Skin of body (tissue), 1 donor: ENCODE measurements at regions not wholly inside any gene's neighbourhood (a gene's known extent, or its start where the extent isn't known, plus 50 kb on each side); places are given as distances from the start of the nearest gene placed in this dataset.

Experiments used
- DNase-seq: peaks from one replicate; lab custom pipeline; 2025; lab: John Stamatoyannopoulos, UW

DNA sequence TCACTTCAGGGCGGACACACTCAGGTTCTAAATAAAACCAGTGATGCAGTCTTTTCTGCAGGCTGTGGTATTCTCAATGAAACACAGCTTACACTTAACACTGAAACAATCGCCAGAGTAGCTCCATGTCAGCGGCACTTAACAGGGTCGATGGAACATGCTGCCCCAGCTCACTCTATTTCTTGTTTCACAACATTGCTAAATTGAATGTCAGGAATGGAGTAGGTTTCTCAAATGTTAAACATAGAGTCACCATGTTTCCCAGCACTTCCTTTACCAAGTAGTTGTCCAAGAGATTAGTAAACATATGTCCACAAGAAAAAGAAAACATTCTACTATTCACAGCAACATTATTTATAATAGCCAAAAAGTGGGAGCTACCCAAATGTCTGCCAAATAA, 306.9 kb downstream of the SLITRK6 start:
- no peak for DNase-seq

DNA sequence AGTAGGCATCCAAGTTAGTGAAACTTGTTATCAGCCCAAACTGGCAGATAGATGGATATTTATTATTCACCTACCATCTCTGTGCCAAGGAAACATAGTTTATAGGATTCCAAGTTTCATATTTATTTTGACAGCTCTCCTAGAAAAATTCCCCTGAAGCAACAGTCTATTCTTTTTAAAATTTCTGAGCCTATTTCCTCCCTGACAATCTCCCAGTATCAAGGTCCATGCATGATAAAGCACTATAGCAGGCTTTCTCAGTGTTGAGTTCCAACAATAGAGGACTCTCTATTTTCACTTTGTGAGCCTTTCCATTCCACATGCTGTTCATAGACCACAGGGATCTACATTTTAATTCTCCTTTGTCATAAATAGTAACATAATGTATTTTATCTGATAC, 312.6 kb downstream of the SLITRK6 start:
- DNase-seq: no peak

DNA sequence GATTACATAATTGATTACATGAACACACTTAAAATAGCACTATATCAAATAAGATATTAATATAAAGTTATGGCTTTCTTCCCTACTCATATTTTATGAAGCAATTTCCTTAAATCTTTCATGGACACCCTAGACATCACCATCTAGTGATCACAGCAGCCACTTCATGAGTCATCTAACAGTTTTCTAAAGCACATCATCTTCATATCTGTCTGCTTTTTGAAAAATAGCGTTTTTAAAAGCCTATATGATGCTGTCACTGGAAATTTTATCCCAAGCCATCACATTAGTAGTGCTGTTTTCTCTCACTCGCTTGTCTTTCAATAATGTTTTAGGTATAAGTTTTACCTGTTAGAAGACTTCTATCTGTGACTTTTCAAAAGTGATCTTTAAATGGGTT, 326.1 kb downstream of the SLITRK6 start:
- no peak for DNase-seq

DNA sequence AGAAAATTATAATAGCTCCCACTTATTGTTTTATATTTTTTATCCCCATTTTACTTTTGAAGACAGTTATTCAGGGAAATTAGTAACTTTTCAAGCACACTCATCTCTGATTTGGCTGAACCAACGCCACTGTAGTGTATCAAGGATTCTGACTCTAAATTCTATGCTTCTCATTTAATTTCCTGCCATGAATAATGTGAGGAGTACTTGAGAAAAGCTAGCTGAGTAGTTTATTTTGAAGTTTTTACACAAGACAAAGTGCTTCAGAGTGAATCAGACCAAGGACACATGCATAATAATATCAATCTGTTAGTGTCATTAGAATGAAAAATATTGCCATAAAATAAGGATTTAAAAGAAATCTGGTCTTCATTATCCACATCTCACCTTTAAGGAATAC, 329.9 kb downstream of the SLITRK6 start:
- DNase-seq: no peak

DNA sequence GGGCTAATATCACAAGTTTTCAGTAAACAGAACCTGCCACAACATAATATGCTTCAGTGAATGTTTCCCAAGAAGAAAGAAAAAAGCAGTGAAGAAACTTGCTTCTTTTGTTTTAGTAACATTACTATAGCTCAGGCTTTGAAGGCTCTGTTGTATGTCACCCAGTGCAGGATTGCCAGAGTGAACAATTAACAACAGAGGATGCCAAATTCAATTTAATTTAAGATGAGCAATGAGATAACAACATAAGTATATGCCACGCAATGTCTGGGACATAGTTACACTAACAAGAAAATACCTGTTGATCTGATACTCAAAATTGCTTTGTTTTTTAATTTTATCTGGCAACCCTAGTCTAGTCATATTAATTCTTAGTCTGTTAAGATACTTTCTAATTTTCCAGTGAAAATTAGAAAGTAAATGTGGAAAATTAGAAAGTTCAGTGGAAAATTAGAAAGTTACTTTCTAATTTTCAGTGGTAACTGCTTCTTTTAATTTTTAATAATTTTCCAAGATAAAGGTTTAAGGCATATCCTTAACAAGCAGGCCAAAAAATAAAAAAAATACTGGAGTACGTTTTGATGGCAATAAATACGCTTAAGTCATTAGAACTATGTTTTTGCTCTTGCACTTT, 336.3 kb downstream of the SLITRK6 start:
- no peak for DNase-seq

DNA sequence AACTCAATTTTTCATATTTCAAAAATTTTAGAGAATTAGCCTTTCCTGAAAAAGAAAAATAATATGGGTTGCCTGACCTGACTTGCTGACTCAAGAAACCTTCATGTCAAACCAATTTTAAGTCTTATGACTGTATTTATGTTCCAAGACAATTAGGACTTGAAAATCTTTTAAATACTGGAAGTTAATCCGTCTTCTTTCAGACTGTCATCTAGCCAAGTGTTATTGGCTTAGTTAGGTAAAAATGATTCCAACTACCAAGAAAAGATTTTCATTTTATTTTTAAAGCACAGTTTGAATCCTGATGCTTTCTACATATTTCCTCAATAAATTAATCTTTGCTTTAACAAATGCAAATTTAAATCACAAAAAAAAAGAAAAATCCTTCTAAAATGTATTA, 337.6 kb downstream of the SLITRK6 start:
- DNase-seq: no peak

DNA sequence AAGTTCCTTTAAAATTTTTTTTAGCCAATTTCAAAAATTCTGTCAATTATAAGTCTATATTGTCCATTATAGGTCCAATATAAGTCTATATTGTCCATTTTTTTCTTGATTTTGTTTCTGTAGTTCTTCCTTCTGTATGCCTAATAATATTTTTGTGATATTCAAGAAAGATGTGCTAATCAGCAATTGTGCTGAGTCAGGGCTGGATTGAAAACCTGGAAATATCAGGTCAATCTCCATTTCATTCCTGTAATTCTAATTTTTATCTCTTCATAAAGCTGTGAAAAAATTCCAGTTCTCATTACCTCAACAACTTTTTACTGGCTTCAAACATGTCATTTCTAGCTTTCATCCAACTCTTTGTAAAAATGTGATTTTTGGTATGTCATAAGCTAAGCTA, 353.7 kb downstream of the SLITRK6 start:
- no peak for DNase-seq

DNA sequence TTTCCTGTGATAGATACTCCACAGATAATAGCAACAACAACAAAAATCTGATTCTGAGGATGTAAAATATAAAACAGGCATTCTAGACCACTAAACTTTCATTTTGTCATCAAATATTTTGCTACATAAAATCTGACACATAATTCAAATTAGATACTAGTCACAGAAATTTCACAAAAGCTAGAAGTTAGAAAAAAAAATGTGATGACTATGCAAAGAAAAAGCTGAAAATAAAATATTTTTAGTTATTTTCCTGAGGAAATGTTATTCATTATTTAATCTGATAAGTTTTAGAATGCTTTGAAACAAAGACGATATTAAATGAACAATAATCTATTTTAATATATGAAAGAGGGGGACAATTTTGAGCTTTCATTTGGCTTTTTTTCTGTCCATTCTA, 357.2 kb downstream of the SLITRK6 start:
- no peak for DNase-seq

DNA sequence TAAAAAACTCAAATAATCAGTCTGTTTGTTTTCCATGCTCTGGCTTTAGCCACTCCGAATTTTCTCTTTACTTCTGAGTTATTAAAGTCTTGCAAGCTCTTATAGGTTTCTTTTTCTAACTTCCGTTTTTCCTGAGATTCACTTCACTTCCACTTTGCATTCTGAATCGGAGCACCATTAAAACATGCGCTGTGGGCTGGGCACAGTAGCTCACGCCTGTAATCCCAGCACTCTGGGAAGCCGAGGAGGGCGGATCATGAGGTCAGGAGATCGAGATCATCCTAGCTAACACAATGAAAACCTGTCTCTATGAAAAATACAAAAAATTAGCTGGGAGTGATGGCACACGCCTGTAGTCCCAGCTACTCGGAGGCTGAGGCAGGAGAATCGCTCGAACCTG, 357.9 kb downstream of the SLITRK6 start:
- no peak for DNase-seq

DNA sequence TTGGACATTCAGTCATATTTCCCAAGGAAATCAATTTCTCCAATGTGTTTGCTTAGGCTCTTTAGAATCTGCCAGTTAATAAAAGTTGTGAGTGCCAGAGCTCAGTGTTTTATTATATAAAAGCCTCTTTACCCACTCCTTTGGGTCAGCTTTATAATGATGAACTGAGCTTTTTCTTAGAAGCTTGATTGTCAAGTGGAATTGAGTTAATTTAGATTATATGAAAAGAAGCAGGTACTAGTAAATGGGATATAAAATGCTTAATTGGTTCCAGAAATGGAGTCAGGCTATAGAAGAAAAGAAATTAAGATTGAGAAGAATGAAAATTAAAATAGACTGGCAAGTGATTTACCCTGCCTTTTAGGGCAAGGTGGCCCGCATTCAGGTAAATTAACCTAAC, 363.2 kb downstream of the SLITRK6 start:
- DNase-seq: no peak

DNA sequence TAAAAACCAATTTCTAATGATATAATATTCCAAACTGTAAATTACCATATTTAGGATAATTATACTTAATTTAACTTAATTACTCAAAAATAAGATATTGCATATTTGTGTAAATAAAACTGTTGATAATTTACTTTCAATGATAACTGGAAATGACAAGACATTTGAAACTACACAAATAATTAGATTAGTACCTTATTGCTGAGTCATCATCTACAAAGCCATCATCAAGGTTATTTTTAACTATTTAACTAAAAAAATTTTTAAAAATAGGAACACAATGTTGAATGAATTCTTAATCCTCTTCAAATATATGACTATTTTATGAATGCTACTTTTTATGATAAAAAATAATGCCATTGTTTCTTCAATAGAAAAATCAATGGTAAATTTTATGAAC, 364.3 kb downstream of the SLITRK6 start:
- no peak for DNase-seq

DNA sequence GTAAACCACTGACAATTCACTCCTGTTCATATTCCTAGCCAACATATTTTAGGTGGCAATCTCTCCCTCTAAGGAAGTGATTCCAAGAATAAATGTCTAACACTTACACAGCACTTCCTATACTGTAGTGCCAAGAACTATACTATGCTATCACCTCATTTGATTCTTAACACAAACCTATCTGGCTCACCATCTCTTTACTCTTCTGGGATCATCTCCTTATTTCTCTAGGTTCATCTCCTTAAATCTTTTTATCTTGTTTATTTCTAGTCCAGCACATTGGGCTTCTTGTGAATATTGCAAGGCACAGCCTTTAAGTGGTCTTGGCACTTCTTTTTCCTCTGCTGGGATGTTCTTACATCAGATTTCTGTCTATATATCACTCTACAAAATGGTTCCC, 366.3 kb downstream of the SLITRK6 start:
- DNase-seq: no peak

DNA sequence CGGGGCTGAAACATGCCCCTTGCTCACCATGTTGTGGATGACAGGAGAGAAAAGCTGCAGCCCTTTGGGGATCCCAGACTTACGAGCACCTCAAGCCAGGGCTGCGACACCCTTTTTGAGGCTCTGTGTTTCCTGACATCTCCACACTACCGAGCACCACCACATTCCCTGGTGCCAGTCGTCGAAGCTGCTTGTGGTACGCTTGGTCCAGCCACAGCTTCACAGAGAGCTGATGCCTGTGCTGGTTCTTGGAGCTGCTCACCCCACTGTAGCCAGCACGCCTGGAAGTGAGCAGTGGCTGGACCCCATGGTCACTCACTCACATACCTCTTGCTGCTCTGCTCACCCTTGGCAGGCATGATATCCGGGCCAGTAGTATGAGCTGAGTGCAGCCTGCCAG, 367.5 kb downstream of the SLITRK6 start:
- DNase-seq: no peak

DNA sequence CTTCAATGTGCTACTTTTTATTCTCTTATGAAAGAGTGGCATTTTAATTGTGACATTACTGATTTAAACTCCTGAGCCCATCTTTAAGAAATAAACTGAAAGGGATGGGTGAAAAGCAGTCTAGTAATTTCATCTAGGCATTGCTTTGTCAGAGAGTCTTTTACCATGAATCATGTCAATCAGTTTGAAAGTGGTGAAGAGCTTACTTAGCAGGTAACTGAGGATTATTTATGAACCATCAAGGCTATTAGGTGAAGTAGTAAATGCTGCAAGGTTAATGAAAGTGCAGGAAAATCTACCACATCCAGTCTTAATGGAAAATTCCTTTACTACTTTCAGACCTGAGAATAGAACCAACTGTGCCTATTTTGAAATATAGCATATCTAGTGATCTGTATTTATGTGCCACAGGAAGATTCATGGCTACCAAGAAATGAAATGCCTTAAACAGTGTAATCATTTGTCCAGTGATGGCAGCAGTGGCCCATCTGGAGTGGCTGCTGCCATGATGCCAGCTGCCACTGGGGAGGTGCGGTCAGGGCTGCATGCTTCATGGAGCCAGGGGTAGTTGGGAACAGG, 368.9 kb downstream of the SLITRK6 start:
- no peak for DNase-seq

DNA sequence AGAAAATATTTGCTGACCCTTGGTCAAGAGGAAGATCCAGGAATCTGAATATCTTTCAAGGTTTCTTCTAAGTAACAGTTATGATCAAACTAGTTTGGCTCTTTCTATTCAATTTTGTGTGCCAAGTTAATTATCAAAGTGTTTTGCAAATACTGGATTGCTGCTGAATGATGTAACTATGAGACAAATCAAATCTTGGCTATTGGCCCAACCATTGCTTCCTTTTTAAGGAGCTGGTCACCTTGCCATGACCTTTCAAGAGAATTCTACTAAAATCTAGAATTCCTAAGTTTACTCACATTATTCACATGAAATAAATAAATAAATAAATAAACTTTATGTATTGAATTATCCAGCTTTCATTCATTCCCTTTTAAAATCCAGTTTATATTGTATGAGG, 371.8 kb downstream of the SLITRK6 start:
- DNase-seq: no peak

DNA sequence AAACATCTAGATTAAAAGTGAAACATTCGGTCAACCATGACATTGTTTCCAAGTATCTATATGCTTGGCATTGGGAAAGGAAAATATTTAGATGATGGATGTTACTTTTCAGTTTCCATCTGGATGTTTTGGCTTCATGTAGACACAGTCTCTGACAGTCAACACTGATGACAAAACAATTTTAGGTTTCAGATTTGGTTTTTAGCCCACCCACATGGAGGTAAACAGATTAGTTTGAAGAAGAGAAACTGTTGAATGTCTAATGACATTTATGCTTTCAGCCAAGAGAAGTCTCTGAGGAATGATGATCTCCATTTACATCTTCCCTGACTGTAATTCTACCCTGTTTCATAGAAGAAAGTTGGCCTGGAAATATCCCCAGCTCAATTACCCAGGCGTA, 379.1 kb downstream of the SLITRK6 start:
- peak; percentile 85 for DNase-seq

DNA sequence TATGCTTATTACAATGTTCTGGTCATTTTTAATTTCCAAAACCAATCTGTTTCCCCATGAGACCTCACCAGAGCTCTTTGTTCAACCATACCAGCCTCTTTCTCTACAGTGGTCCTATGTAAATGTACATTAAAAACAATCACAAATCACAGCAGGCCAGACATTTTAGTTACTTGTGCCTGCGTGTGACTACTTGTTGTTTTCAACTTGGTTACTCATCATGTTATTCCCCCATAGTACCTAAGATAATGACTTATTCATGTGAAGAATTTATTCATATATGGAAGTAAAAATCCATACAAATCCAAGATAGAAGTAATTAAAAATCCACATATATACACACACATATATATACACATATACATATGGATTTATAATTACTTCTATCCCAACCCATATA, 379.6 kb downstream of the SLITRK6 start:
- DNase-seq: no peak

DNA sequence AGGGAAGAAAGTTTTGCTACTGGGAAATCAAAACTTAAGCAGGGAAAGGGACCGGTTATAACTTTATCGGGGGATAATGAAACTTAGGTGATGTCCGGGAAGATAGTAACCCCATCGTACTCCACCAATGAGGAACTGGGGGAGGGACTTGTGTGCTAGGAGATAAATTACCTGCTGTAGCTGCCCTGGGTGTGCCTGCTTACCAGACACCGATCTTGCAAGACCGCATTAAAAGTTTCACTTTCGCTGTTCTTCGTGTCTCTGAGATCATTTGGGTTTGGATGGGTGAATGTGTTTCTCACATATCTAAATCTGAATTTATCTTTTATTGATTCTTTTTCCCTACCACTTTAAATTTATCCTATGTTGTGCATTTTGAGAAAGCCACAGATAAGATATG, 381.4 kb downstream of the SLITRK6 start:
- DNase-seq: no peak

DNA sequence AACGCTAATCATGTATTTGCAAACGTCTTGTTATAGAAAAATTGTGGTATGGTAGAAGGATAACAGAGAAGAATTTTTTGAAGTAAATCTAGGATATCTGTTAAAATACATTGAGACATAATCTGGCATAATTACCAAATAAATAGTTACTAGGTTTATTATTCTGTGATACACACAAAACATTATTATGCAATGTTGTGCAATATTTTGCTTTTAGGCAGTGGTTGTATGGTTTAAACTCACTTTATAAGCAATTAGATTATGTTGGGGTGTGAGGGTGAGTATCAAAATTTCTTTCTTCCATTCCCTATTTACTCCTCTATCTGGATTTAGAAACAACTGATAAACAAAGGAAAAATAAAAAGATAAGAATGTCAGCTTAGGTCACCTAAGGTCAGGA, 385.6 kb downstream of the SLITRK6 start:
- no peak for DNase-seq

DNA sequence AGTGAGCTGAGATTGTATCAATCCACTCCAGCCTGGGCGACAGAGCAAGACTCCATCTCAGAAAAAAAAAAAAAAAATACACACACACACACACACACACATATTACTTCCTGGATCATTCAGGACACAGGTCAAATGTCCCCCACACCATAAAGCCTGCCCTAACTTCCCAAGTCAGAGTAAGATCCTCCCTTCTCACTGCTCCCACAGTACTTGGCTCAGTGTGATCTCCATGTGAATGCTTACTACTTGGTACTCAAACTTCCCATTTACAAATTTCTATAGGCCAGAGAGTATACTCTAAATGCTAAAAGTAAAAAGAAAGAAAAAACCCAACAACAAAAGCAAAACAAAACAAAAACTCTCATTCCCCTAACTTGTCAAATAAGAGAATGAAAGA, 386.8 kb downstream of the SLITRK6 start:
- DNase-seq: no peak

DNA sequence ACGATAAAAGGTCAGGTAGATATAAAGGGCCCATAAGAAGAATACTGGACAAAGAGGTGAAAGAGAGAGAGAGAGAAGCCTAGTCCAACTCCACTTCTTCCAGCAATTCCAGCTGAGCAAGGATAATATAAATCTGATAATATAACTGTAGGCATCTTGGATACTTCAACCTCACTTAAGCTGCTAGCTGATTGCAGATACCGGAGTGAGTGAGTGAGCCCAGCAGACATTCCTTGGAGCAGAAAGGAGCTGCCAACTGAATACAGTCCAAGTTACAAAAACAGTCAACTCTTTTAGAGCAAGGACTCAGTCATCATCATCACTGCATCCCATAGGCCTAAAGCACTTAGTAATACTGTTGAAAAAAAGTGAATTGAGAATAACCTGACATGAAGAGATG, 387.6 kb downstream of the SLITRK6 start:
- DNase-seq: no peak

DNA sequence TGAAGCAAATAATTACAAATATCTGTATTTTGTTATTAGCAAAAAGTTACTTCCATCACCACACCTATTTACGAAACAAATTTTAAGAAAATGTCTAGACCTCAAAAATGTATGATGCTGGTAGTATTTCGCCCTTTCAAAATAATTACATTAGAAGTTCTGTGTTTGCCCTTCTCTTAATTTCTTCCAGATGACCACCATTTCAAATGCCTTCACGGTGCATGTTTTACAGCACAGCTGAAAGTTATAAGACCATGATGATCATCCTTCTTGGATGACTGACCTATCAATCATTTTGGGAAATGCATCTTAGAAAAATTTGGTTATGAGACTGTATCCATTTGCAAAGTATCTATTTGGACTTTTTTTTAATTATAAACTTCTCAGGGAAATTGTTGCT, 390.8 kb downstream of the SLITRK6 start:
- DNase-seq: no peak

DNA sequence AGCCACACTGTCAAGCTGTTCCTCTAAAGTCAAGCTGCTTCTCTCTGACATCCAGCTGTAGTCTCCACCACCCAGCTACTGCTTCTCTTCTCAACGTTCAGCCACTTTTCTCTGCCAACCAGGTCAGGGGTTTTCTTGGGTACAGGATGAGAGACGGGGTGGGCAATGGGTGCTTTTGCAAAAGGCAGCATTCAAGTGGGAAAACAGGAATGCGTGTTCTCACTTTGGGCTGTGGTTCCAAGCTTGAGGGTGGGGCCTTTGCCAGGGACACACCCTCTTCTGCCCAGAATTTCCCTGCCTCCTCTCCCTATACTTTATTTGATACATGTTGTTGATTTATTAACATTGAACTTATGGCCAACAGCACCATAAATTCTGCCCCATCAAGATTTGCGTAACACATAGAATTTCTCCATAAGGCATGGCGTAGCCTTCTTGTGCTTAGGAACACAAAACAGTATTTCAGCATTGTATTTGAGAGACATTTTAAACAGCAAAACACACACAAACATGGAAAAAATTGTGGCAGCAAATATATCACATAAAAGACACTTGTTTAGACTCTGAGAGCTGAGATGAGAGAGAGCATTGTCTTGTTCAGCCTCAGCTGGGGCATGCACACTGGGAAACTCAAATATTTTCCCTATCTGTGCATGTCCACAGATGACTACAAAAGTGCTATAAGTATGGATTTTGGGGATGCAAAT, 392.8 kb downstream of the SLITRK6 start:
- DNase-seq: no peak
